Tibial artery (tissue), 4 donors: ENCODE measurements at regions not wholly inside any gene's neighbourhood (a gene's known extent, or its start where the extent isn't known, plus 50 kb on each side); places are given as distances from the start of the nearest gene placed in this dataset.
A peak's percentile ranks its signal among the peaks of the same experiment; 100 is the strongest.

Experiments
- DNase-seq, 2 donors: peaks; one replicate each; pipeline ENCODE4 v3.0.0-alpha.2; 2019
- H3K27ac ChIP-seq, 2 donors: fragments of 200-600 bp; sonication (generic) in 1 of 2; 1 replicate in 1 of 2; 2 replicates in 1 of 2; pipeline ENCODE4 v1.5.1; 2018 to 2019; ENCODE audit warnings: mild to moderate bottlenecking in 1 of 2
- H3K27me3 ChIP-seq, 2 donors: fragments of 200-600 bp; sonication (generic) in 1 of 2; one replicate each; pipeline versions ENCODE4 v1.5.1 to v1.6.0; 2016 to 2019
- H3K36me3 ChIP-seq, 3 donors: fragments of 200-600 bp; sonication (generic) in 2 of 3; one replicate each; pipeline ENCODE4 v1.5.1; 2016 to 2019; ENCODE audit warnings: mild to moderate bottlenecking in 2 of 3
- H3K4me1 ChIP-seq, 4 donors: fragments of 200-600 bp; sonication (generic) in 2 of 4; 1 replicate in 3 of 4; 2 replicates in 1 of 4; pipeline ENCODE4 v1.5.1; 2016 to 2019
- H3K4me3 ChIP-seq, 2 donors: fragments of 200-600 bp; sonication (generic) in 1 of 2; 1 replicate in 1 of 2; 2 replicates in 1 of 2; pipeline ENCODE4 v1.5.1; 2018 to 2019; ENCODE audit warnings: mild to moderate bottlenecking in 2 of 2
- H3K9me3 ChIP-seq, 3 donors: fragments of 200-600 bp; sonication (generic) in 1 of 3; one replicate each; pipeline ENCODE4 v1.5.1; 2016 to 2019
- intact Hi-C: fragments of 100-400 bp; cut with DNase I; formaldehyde crosslinking; loops from one replicate; pipeline ENCODE4 v1.15.0; 2023; ENCODE audit warnings: low total_unique reads
- TF ChIP-seq, protein P1 (sequence below), 2 experiments: fragments of 200-600 bp in 1 of 2; fragments of 450-650 bp in 1 of 2; IDR thresholded peaks; one replicate each; pipeline ENCODE4 v1.5.1; 2017 to 2019; ENCODE audit warnings: antibody characterized with exemption in 2 of 2, mild to moderate bottlenecking in 1 of 2, moderate library complexity in 1 of 2

DNA sequence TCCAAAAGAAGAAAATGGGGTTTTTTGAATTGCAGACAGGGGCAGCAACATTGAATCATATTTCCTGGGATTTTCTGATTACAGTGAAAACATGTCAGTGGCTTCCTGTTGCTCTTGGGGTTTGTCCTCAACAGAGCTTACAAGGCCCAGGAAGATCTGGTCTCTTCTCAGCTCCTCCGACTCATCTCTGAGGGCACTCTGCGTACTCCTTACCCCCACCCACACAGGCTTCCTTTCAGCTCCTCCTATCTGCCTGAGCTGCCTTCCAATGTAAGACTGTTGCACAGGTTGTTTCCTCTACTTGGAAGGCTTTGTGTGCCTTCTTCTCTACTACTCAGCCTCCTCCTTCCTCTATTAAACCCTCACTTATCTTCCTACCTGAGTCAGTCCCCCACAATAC lies 245.1 kb upstream of the MEF2C start:
- Histone ChIP-seq H3K4me3 (no peak overlapping the region), H3K9me3 (no peaks in the 10 kb centered on the region), H3K4me1 (no peaks in the 10 kb centered on the region), H3K27me3 (no peaks in the 10 kb centered on the region), H3K36me3 (no peaks in the 10 kb centered on the region), H3K27ac (no peak overlapping the region)
- TF ChIP-seq, protein P1, sequence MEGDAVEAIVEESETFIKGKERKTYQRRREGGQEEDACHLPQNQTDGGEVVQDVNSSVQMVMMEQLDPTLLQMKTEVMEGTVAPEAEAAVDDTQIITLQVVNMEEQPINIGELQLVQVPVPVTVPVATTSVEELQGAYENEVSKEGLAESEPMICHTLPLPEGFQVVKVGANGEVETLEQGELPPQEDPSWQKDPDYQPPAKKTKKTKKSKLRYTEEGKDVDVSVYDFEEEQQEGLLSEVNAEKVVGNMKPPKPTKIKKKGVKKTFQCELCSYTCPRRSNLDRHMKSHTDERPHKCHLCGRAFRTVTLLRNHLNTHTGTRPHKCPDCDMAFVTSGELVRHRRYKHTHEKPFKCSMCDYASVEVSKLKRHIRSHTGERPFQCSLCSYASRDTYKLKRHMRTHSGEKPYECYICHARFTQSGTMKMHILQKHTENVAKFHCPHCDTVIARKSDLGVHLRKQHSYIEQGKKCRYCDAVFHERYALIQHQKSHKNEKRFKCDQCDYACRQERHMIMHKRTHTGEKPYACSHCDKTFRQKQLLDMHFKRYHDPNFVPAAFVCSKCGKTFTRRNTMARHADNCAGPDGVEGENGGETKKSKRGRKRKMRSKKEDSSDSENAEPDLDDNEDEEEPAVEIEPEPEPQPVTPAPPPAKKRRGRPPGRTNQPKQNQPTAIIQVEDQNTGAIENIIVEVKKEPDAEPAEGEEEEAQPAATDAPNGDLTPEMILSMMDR (IDR thresholded peaks at IDR 0.05): no peak
- no peak for DNase-seq
- intact Hi-C loops: no loop called here

DNA sequence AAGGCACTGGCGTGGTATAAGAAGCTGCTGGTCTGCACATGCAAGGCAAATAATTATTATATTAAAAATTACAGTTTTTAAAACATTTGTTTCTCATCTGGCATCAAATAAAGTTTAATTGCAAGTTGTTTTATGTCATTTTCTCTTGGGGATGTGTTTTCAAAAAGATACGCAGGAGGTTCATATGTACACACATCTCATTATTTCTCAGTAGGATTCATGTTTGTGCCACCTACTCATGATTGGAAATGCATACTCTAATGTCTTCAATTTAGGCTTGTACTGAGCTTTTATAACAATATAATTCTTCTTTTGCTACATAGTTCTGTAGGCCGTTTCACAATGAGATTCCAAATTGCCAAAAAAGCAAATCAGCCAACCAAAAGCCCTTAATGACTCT lies 244.2 kb upstream of the MEF2C start:
- intact Hi-C loops: no loop called here
- TF ChIP-seq, protein P1 (IDR thresholded peaks at IDR 0.05): no peak
- no peak for DNase-seq

DNA sequence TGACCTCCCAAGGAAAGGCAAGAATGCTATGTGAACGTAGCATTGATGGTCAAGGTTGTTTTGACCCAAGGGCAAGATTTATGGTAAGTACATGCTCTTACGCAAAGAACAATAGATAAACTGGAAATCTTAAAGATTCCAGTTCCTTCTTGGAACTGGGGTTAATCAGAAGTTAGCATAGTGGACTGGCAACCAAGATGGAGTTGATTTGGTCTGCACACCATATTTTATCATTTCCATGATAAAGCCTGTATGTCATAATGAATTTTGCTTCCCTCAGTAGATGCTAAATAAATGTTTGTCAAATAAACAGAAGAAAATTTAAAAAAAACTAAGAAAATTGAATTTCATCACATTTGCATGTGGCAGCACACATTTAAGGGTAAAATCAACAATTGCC lies 242.4 kb upstream of the MEF2C start:
- Histone ChIP-seq H3K4me3 (no peak overlapping the region), H3K27me3 (no peaks in the 10 kb centered on the region), H3K27ac (no peak overlapping the region), H3K4me1 (no peaks in the 10 kb centered on the region), H3K9me3 (no peaks in the 10 kb centered on the region), H3K36me3 (no peaks in the 10 kb centered on the region)
- no peak for DNase-seq
- TF ChIP-seq, protein P1 (IDR thresholded peaks at IDR 0.05): no peak
- intact Hi-C loops: no loop called here

More for the DNA sequence above, 244.2 kb upstream of the MEF2C start:
- no peaks in the 10 kb centered on the region for H3K27me3 ChIP-seq
- H3K9me3 ChIP-seq: no peaks in the 10 kb centered on the region
- H3K36me3 ChIP-seq: no peaks in the 10 kb centered on the region
- no peak overlapping the region for H3K27ac ChIP-seq
- H3K4me1 ChIP-seq: no peaks in the 10 kb centered on the region
- no peak overlapping the region for H3K4me3 ChIP-seq

DNA sequence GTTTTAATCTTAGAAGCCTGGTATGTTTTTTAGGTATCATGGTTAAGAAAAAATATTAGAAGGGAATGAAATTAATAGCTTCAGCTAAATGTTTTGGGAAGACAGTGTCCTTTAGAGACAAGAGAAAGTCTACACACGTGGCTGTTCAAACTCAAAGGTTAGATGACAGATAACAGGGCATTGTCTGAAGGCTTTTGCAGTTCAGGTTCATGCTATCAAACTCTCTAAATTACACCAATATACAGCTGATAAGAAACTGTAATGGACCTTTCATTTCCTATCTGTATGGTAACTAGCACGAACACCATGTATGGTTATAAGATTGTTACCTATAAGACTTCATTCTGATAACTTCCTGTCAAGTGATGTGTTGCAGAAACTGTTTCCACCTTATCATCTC lies 240.6 kb upstream of the MEF2C start:
- no peak for DNase-seq
- H3K9me3 ChIP-seq: no peaks in the 10 kb centered on the region
- H3K4me3 ChIP-seq: no peak overlapping the region
- TF ChIP-seq, protein P1 (IDR thresholded peaks at IDR 0.05): no peak
- no peaks in the 10 kb centered on the region for H3K36me3 ChIP-seq
- no peak overlapping the region for H3K27ac ChIP-seq
- intact Hi-C loops: no loop called here
- peaks cover 0 to 8% (median 2%) of the 10 kb centered on the region in 4 donors for H3K4me1 ChIP-seq
- H3K27me3 ChIP-seq: no peaks in the 10 kb centered on the region

DNA sequence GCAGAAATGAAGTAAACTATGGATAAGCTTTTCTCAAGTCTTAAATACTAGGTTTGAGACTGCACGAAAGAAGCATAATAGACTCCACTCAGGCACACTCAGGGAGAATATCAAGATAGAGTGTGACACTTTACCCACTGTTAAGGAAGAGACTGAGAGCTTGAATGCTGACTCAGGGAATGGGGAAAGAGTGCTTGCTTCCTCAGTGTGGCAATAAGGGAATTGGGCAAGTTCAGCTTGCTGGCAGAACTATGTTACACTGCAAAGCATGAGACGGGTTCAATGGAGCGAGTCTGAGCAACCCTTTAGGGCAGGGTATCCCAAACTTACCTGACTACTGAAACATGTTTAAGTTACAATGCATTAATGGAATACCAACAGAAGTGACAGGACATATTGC lies 237.7 kb upstream of the MEF2C start:
- DNase-seq: peak in 1 of 2 donors; percentile 35

More for the DNA sequence above, 237.7 kb upstream of the MEF2C start:
- Histone ChIP-seq H3K36me3 (no peaks in the 10 kb centered on the region), H3K27ac (no peak overlapping the region), H3K27me3 (no peaks in the 10 kb centered on the region), H3K4me3 (no peak overlapping the region), H3K9me3 (no peaks in the 10 kb centered on the region), H3K4me1 (peaks cover 0 to 8% (median 2%) of the 10 kb centered on the region in 4 donors)
- TF ChIP-seq, protein P1 (IDR thresholded peaks at IDR 0.05): no peak
- intact Hi-C loops: no loop called here
